SU-DHL-6 (cell line): ENCODE measurements at regions not wholly inside any gene's neighbourhood (a gene's known extent, or its start where the extent isn't known, plus 50 kb on each side); places are given as distances from the start of the nearest gene placed in this dataset.

Experiments
- H2AFZ ChIP-seq: fragments of 200-600 bp; sonication (generic); 2 replicates; pipeline ENCODE4 v1.6.1; 2014; ENCODE audit warnings: low read depth, mild to moderate bottlenecking, moderate library complexity, mixed read lengths, antibody characterized with exemption, low read length; ENCODE audit not compliant: severe bottlenecking
- H3F3A ChIP-seq: fragments of 200-600 bp; shearing (Covaris generic); 2 replicates; pipeline ENCODE4 v1.6.0; 2016; ENCODE audit warnings: antibody characterized with exemption, mild to moderate bottlenecking; ENCODE audit not compliant: insufficient read depth
- H3K27ac ChIP-seq: fragments of 200-600 bp; sonication (generic); 2 replicates; pipeline ENCODE4 v1.5.1; 2016; ENCODE audit warnings: low read depth, mild to moderate bottlenecking, low read length, moderate library complexity, mixed read lengths
- H3K27me3 ChIP-seq: fragments of 200-600 bp; sonication (generic), shearing (Covaris generic); 2 replicates; pipeline ENCODE4 v1.6.0; 2014; ENCODE audit warnings: mild to moderate bottlenecking, low read length
- H3K36me3 ChIP-seq: fragments of 200-600 bp; sonication (generic); 2 replicates; pipeline ENCODE4 v1.6.1; 2014; ENCODE audit warnings: mild to moderate bottlenecking, low read length, mixed read lengths
- H3K4me2 ChIP-seq: fragments of 300-600, 200-600 bp; shearing (Covaris generic), sonication (generic); 2 replicates; pipeline ENCODE4 v1.6.0; 2014; ENCODE audit warnings: low read length, low read depth, mild to moderate bottlenecking; ENCODE audit not compliant: poor library complexity, severe bottlenecking
- H3K4me3 ChIP-seq: fragments of 200-600 bp; sonication (generic); 2 replicates; pipeline ENCODE4 v1.5.1; 2014; ENCODE audit warnings: antibody characterized with exemption, low read length, mild to moderate bottlenecking, mixed read lengths; ENCODE audit not compliant: insufficient read depth, poor library complexity, severe bottlenecking
- H3K79me2 ChIP-seq: fragments of 200-600 bp; sonication (generic); 2 replicates; pipeline ENCODE4 v1.6.1; 2014; ENCODE audit warnings: mild to moderate bottlenecking, low read length, moderate library complexity; ENCODE audit not compliant: insufficient read depth
- H3K9ac ChIP-seq: fragments of 200-600 bp; sonication (generic); 2 replicates; pipeline ENCODE4 v1.7.0; 2014; ENCODE audit warnings: mild to moderate bottlenecking, low read length
- H3K9me2 ChIP-seq: fragments of 200-600 bp; sonication (generic); replicated peaks from 2 replicates; pipeline ENCODE4 v1.6.1; 2014; ENCODE audit warnings: low read length; ENCODE audit not compliant: insufficient read depth
- H3K9me3 ChIP-seq: fragments of 200-600 bp; sonication (generic); 2 replicates; pipeline ENCODE4 v1.6.1; 2014; ENCODE audit warnings: low read length, mixed read lengths; ENCODE audit not compliant: insufficient read depth
- H4K20me1 ChIP-seq: fragments of 200-600 bp; sonication (generic); 2 replicates; pipeline ENCODE4 v1.6.1; 2014; ENCODE audit warnings: low read depth, mild to moderate bottlenecking, antibody characterized with exemption, low read length, moderate library complexity, mixed read lengths
- EZH2phosphoT487 ChIP-seq: fragments of 200-600 bp; sonication (generic), shearing (Covaris generic); conservative IDR thresholded peaks from 2 replicates; pipeline ENCODE4 v1.6.1; 2018; ENCODE audit warnings: mild to moderate bottlenecking, antibody characterized with exemption, low read length, moderate library complexity, mixed read lengths
- TF ChIP-seq, protein P1 (sequence below): fragments of 200-600 bp; sonication (generic); IDR thresholded peaks from one replicate; pipeline ENCODE4 v1.5.1; 2017; ENCODE audit warnings: antibody characterized with exemption, mild to moderate bottlenecking, low read length, moderate library complexity; ENCODE audit not compliant: insufficient read depth, poor library complexity, severe bottlenecking

DNA sequence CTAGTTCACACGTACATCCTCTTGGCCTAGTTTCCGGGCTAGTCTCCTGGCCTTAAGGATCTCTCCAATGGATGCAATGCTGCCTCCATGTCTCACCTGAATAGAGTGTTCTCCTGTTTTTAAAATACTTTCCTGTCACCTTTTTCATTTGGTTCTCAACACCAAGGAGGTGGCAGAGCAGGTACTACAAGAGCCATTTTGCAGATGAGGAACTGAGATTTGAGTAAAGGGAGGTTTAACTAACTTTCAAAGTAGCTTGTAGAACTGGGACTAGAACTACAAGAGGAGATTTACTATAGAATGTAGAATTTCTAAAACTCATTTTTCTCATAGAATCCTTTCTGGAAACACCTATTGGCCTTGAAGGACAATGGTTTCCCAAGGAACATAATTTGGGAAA, 97.6 kb upstream of the AP1S2 start:
- Histone ChIP-seq H3F3A (no peaks in the 10 kb centered on the region), H3K79me2 (no peaks in the 10 kb centered on the region), H3K4me2 (no peak overlapping the region), H3K4me3 (no peak overlapping the region), H3K9me3 (no peaks in the 10 kb centered on the region), H3K9ac (no peak overlapping the region), H3K27me3 (no peaks in the 10 kb centered on the region), H3K36me3 (no peaks in the 10 kb centered on the region), H4K20me1 (no peaks in the 10 kb centered on the region), H2AFZ (no peak overlapping the region), H3K27ac (no peak overlapping the region), H3K9me2 (no peaks in the 10 kb centered on the region)
- TF ChIP-seq, protein P1, sequence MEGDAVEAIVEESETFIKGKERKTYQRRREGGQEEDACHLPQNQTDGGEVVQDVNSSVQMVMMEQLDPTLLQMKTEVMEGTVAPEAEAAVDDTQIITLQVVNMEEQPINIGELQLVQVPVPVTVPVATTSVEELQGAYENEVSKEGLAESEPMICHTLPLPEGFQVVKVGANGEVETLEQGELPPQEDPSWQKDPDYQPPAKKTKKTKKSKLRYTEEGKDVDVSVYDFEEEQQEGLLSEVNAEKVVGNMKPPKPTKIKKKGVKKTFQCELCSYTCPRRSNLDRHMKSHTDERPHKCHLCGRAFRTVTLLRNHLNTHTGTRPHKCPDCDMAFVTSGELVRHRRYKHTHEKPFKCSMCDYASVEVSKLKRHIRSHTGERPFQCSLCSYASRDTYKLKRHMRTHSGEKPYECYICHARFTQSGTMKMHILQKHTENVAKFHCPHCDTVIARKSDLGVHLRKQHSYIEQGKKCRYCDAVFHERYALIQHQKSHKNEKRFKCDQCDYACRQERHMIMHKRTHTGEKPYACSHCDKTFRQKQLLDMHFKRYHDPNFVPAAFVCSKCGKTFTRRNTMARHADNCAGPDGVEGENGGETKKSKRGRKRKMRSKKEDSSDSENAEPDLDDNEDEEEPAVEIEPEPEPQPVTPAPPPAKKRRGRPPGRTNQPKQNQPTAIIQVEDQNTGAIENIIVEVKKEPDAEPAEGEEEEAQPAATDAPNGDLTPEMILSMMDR = no peak
- TF ChIP-seq EZH2phosphoT487 = no peak

DNA sequence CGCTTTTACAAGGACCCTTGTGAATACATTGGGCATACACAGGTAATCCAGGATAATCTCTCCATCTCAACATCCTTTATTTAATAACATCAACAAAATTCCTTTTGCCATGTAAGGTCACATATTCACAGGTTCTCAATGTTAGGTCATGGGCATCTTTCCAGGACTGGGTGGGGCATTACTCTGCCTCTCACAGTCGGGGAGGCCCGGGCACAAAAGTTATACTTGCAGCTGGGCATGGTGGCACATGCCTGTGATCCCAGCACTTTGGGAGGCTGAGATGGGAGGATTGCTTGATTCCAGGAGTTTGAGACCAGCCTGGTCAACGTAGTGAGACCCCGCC, 93.7 kb upstream of the AP1S2 start:
- no peak overlapping the region for H3K4me3 ChIP-seq
- H3F3A ChIP-seq = no peaks in the 10 kb centered on the region
- H3K27me3 ChIP-seq = no peaks in the 10 kb centered on the region
- H3K36me3 ChIP-seq = no peaks in the 10 kb centered on the region
- H3K9me2 ChIP-seq = no peaks in the 10 kb centered on the region
- no peak overlapping the region for H3K9ac ChIP-seq
- no peak overlapping the region for H3K27ac ChIP-seq
- H2AFZ ChIP-seq = no peak overlapping the region
- no peaks in the 10 kb centered on the region for H3K79me2 ChIP-seq
- H3K4me2 ChIP-seq = no peak overlapping the region
- no peaks in the 10 kb centered on the region for H3K9me3 ChIP-seq
- TF ChIP-seq, protein P1 = no peak
- no peak for TF ChIP-seq EZH2phosphoT487
- H4K20me1 ChIP-seq = no peaks in the 10 kb centered on the region

DNA sequence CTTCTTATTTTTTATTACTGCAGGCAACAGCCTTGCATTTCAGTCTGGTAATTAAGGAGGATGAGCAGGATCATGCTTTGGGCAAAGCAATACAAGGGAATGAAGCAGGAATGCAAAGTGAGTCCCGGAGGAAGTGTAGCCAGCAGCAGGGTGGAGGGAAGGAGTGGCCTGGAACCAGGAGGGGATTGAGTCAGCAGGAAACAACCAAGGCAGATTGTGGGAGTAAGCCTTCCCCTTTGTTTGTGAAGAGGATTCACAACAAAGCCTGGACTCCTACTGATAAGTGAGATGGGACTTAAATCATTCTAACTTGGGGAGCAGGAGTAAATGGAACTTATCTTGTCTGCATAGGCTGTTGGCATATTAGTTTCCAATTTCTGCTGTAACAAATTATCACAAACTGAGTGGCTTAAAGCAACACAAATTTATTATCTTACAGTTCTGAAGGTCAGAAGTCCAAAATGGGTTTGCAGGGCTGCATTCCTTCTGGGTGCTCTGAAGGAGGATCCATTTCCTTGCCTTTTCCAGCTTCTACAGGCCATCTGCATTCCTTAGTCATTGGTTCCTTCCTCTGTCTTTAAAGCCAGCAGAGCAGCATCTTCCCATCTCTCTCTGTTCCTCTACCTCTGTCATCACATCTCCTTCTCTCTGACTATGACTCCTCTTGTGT, 93.2 kb upstream of the AP1S2 start:
- H3K27me3 ChIP-seq = no peaks in the 10 kb centered on the region
- H3K9ac ChIP-seq = no peak overlapping the region
- H3F3A ChIP-seq = no peaks in the 10 kb centered on the region
- H2AFZ ChIP-seq = no peak overlapping the region
- no peak overlapping the region for H3K4me2 ChIP-seq
- no peaks in the 10 kb centered on the region for H3K36me3 ChIP-seq
- TF ChIP-seq, protein P1 = no peak
- TF ChIP-seq EZH2phosphoT487 = no peak
- no peak overlapping the region for H3K4me3 ChIP-seq
- H3K9me2 ChIP-seq = no peaks in the 10 kb centered on the region
- no peaks in the 10 kb centered on the region for H3K9me3 ChIP-seq
- H3K27ac ChIP-seq = no peak overlapping the region
- H4K20me1 ChIP-seq = no peaks in the 10 kb centered on the region
- no peaks in the 10 kb centered on the region for H3K79me2 ChIP-seq
